SH-SY5Y (cell line): ENCODE measurements at regions not wholly inside any gene's neighbourhood (a gene's known extent, or its start where the extent isn't known, plus 50 kb on each side); places are given as distances from the start of the nearest gene placed in this dataset.

Experiments
- GATA2 ChIP-seq: IDR thresholded peaks from 2 replicates; pipeline ENCODE4 v1.6.1; 2011; ENCODE audit warnings: mild to moderate bottlenecking, low read depth, low read length
- GATA3 ChIP-seq: IDR thresholded peaks from 2 replicates; pipeline ENCODE4 v1.6.1; 2011; ENCODE audit warnings: low read depth, mild to moderate bottlenecking, low read length, moderate library complexity

DNA sequence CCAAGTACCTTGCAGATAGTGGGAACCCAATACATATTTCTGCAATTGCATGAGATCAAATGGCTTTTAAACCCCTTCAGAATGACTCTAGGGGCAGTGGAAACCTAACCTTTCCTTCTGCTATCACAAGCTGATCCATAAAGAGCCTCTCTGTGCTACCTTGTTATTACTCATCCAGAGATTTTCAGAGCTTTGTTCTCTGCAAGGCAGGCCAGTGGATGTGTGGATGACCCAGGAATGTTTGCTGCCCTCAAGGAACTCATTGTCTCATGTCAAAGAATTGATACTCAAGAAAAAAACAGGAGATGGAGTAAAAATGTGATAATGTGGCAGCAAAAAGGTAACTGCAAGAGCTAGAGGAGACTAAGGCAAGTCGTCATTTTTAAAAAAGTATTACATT lies 164.1 kb downstream of the HMHB1 start:
- TF ChIP-seq GATA3, result no peak
- no peak for TF ChIP-seq GATA2
